ENCODE measurements at regions not wholly inside any gene's neighbourhood (a gene's known extent, or its start where the extent isn't known, plus 50 kb on each side); places are given as distances from the start of the nearest gene placed in this dataset.

DNA sequence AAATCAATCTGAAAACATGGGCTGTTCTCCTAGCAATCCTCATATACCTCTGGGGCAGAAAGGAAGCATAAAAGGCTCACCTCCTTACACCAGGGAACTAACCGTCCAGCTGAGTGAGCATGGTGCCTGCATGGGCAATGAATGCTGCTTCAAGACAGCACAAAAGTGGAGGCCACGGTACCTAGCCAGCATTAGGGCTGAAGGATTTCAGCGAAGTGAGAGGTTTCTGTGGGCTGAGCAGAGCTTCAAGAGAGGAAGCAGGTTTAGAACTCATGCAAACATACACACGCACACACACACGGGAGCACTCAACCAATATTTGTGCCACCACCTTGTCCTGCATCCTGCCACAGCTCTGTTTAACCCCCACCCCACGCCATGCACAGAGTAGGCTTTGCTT lies 838.5 kb upstream of the TMEM132C start:
- no peak for DNase-seq (ENCODE audit: low read depth in 3 of 3, low spot score in 2 of 3)

DNA sequence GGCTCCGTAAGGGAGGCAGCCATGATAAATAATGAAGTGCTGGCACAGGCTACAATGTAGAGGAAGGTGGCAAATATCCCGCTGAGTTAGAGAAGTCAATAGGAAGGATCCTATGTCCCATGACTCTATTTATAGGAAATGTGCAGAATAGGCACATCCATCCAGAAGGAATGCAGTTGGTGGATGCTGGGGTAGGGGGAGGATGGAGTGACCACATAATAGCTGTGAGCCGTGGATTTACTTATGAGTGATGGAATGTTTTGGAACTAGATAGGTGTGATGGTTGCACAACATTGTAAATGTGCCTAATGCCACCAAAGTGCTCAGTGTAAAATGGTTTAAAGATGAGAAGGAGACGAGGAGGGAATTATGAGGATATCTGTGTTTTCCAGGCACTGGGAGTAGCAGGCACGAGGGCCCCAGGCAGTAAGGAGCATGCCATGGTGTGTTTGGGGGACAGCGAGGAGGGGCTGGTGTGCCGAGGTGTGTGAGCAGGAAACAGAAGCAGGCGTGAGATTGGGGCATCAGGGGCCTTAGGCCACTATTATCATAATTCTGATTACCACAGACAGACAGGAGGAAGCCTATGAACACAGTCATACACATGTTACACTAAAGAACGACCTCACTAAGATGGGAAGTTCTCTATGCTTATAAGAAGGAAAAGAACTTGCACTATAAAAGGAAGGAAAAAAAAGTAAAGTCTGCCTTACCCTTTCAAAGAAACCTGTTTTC lies 837.3 kb upstream of the TMEM132C start:
- DNase-seq (ENCODE audit: low read depth in 3 of 3, low spot score in 2 of 3) = no peak

DNA sequence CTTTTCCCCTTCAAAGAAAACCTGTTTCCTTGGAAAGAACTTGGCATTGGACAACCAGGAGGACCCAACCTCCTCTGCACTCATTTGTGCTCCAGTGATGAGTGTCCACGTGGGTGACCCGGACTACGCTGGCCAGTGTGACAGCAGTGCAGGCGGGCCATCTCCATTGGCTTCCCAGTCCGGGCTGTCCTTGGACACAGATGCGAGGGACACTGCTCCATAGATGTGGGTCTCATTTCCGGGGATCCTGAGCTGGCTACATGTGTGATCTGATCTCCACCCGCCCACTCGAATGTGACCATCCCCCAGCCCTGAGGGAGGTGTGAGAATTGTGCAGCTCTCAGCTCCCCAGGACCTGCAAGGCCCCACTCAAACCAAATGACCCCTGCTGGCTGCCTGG lies 836.6 kb upstream of the TMEM132C start:
- DNase-seq (ENCODE audit: low read depth in 3 of 3, low spot score in 2 of 3) = no peak

DNA sequence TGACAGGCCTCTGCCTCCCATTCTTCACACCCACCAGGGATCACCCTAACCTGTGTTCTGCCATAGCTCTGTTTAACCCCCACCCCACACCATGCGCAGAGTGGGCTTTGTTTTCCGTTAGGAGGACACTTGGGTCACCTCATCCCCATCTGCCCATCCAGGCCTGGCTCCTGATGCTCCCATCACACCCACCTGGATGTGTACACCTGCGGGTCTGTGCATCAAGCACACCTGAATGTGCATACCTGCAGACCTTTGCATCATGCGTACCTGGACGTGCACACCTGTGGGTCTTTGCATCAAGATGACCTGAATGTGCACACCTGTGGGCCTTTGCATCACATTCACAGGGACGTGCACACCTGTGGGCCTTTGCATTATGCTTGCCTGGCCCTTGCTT lies 835.8 kb upstream of the TMEM132C start:
- DNase-seq (ENCODE audit: low read depth in 3 of 3, low spot score in 2 of 3) = no peak

DNA sequence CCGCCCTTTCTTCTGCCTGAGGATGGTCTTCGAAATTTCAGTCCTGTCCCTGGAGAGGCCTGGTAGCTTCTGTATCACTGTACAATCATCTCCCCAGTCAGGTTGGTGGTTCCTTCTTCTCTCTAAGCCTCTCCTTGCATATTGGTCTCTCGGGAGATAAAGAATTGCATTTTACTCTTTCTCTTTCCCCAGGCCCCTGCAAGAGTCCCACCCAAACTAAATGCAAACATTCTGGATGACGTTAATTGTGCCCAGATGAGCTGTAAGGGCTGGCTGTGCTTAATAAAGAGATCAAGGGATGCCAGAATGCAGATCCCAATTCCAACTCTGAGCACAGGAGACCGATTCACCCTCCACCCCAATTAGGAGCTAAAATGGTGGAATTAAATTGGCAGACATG lies 835.4 kb upstream of the TMEM132C start:
- no peak for DNase-seq (ENCODE audit: low read depth in 3 of 3, low spot score in 2 of 3)

DNA sequence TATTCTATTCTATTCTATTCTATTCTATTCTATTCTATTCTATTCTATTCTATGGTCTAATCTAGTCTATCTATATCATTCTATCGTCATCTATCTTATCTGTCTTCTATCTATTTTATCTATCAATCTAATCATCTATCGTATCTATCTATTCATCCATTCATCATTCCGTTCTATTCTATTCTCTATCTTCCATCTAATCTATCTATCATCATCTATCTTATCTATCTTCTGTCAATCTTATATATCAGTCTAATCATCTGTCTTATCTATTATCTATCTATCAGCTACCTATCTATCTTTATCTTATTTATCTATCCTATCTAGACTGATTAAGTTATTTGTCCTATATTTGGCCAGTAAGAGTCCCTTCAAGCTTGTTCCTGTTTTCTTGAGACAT lies 831.5 kb upstream of the TMEM132C start:
- no peak for DNase-seq (ENCODE audit: low read depth in 3 of 3, low spot score in 2 of 3)

DNA sequence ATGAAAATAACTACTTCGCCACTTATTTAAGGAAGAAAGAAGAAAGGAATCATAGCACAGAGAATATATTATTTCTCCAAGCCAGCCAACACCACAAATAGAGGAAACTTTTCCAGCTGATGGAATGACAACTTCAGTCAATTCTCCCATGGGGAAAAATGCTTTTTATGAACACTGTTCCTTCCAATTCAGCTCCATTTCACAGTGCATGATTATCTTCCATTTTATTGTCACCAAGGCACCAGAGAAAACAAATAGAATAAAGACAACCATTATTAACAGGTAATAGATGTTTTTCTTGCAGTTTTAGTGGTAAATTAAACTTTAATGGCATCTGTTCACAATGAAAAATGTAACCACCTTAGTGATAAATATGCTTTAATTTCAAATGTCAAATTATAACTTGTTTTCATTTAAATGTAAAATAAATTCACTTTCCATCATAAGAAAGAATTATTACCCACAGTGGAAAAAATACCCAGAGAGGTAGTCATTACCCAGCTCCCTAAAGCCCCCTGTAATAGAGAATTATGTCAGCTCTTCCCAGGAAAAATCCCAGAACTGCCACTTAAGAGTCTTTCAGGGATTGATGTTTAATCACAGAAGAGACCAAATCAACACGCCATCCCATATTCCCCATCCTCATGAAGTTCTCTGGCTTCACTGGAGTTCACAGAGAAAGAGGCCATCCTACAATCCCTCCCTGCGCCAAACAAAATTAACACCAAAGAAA lies 828.3 kb upstream of the TMEM132C start:
- no peak for DNase-seq (ENCODE audit: low read depth in 3 of 3, low spot score in 2 of 3)

DNA sequence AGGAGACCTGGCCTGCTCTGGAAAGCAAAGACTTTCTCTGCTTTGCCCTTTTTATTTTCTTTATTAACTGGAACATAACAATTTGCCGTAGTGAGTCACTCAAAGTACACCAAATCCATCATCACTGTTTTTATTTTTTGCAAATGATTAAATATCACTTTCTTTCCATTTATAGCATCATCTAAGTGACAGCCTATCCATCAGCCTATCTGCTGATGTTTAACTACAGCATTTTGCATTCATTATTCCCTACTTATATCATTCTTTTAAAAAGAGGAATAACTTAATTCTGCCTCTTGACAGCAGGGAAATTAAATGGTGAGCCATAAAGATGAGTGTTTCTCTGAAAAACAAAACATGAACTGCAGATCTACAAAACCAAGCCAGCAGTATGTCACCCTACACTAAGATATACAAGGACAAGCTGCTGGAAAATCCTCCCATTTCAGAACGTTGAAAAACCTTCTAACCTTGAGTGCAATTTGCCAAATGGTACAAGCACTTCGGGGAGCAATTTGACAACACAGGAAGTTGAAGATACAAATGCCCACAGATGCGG lies 821.3 kb upstream of the TMEM132C start:
- DNase-seq (ENCODE audit: low read depth in 3 of 3, low spot score in 2 of 3) = no peak

DNA sequence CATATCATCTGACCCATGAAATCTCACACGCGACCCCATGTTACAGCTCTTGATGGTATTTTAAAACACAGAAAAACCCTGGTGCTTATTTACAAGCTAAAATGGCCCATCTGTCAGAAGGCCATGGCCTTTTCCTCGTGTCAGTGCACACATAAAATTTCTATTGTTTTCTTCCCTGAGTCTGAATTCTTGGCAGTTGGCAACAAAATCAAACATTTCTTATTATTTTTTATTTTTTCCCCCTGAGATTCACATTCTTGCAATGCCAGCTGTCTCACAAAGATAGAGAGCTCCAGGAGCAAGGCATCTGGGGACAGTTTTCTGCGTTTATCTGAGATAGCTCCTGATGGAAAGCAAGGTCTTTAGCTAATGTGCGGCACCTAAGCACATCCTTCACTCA lies 818.1 kb upstream of the TMEM132C start:
- DNase-seq (ENCODE audit: low read depth in 3 of 3, low spot score in 2 of 3) = no peak

DNA sequence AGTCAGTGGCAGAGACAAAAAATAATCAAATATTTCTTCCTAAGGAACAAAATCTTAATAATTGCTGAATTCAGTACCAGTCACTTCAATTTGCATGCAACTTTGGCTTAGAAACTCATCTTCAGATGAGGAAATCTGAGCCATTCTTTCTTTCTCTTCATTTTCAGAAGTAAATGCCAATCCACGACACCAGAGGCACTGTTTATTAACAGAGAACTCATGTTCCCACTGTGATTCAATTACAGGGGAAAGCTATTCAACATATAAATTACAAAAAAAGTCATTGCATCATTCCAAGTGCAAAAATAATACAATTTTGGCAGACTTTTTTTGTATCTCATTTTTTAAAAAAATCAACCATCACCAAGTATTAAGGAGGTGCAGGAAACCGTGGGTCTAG lies 816.1 kb upstream of the TMEM132C start:
- DNase-seq (ENCODE audit: low read depth in 3 of 3, low spot score in 2 of 3) = no peak

DNA sequence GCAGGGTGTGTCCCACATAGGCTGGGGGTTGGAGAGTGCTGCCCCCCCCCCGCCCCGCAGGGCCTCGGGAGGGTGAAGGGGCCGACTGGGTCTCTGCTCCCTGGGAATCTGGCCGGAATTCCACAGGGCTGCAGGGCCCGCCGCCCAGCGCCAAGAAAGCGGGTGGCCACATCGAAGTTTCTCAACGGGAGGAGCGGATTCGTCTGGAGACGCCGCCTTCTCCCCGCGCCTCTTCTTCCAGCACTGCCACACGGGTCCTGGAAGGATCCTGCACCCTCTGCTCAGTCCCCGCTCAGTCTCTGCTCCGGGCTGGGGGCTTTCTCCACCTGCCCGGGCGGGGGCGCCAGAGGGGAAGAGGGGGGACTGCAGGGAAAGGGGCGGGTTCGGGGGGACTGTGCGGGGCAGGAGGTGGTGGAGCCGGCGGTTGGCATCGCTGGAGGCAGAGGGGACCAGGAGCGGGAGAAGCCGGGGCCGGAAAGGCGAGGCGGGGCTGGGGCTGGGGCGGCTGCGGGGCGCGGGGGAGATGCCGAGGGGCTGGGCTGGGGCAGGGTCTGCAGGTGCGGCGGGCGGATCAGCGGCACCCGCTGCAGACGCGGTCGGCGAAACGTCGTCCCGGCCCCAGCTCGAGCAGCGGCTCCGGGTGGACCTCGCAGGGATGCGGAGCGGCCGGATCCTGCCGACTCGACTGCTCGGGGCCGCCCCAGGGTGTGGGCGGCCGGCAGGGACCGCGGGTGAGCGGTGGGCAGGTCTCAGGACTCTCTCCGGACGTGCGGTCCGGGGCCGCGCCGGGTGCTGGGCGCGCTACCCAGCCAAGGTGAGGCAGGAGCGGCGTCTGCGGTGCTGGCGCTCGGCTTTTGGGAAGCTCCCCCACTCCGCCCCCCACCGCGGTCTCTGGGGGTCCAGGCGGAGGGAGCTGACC lies 811.4 kb upstream of the TMEM132C start:
- no peak for DNase-seq (ENCODE audit: low read depth in 3 of 3, low spot score in 2 of 3)

DNA sequence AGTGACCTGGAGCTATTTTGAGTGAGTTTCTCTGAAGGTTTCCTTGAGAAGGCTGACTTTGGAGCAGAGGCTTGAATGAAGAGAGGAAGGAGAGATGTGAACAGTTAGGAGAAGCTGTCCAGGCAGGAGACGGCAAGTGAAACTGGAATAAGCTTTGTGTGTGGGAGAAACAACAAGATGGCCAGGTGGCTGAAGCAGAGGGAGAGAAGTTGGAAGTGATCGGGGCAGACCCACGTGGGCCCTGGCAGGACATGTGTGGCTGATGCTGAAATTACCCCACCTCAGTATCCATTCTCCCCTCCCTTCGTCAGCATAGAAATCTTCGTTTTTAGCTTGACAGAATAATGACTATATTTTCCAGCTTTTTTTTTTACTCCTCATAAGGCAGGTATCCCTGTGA lies 809.2 kb upstream of the TMEM132C start:
- no peak for DNase-seq (ENCODE audit: low read depth in 3 of 3, low spot score in 2 of 3)

DNA sequence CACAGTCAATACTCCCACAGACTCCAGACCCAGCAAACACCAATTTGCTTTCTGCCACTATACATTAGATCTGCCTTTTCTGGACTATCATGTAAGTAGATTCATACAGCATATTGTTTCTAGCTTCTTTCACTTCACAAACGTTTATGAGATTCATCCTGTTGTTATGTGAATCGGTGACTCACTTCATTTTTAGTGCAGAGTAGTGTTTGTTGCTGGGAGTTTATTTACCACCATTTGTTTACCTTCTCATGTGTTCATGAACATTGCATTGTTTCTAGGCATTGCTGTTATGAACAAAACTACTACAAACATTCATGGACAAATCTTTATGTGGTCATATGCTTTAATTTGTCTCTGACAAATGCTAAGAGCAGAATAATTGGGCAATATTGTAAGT lies 807.8 kb upstream of the TMEM132C start:
- no peak for DNase-seq (ENCODE audit: low read depth in 3 of 3, low spot score in 2 of 3)

DNA sequence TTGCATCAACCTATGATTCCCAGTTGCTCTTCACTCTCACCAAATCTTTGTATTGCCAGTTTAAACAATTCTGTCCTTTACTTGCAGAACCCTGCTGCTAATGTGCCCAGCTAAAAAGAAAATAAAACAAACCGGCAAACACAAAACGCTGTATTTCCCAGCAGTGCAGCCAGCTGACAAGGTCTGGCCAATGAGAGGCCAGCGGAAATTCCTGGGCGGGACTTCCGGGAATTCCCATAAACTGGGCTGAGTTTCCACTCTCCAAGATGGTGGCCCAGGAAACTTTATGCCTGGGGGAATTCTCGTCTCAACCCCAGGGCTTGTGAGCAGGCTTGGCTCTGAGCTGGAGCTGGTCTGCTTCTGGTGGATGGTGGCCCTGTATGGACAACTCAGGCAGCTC lies 807.3 kb upstream of the TMEM132C start:
- no peak for DNase-seq (ENCODE audit: low read depth in 3 of 3, low spot score in 2 of 3)

DNA sequence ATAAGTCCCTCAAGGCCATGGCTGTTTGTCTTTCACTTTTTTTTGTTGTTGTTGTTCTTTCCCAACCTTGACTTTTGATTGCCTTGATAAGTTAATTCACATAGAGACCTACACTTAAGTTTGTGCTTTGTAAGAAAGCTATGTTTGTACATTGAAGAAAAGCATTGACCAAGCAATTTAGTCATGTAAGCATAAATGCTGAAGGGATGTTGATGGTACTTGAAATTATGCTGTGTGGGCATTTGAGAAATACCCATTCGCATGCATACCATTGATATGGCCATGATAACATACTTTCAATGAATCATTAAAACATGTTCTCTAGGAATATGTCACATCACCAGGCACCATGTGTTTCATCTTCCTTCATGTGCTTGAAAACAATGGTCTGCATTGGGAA lies 803.7 kb upstream of the TMEM132C start:
- no peak for DNase-seq (ENCODE audit: low read depth in 3 of 3, low spot score in 2 of 3)

DNA sequence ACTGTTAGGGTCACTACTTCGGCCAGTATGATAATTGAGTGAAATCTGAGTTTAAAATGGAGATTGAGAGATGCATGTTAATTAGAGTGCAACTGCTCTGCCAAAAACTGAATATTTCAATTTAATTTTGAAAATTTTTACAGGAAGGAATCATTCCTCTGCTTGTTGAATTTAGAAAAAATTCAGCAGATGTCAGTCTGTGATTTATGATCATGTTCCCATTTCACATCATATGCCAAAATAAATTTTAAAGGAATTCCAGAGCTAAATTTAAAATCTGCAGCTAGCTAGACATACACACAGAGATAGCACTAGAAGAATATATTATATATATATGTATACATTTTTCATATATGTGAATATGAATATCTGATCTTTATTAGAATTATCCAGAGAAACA lies 797.6 kb upstream of the TMEM132C start:
- DNase-seq (ENCODE audit: low read depth in 3 of 3, low spot score in 2 of 3) = no peak

DNA sequence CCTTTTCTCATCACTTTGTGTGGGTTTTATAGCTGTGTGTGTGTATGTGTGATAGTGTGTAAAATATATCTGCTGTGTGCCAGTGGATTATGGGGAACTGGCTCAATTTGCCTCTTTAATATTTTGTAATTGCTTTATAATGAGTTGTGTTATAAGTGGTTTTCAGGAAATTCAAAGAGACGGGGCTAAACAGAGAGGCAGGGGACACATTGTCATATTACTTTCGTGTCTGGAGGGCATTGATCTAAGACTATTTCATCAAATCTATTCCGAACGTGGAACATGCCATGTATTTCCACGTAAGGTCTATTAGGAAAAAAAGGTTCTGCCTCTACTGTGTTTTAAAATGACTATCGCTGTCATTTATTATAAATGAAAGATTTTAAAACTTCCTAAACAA lies 793.2 kb upstream of the TMEM132C start:
- no peak for DNase-seq (ENCODE audit: low read depth in 3 of 3, low spot score in 2 of 3)

DNA sequence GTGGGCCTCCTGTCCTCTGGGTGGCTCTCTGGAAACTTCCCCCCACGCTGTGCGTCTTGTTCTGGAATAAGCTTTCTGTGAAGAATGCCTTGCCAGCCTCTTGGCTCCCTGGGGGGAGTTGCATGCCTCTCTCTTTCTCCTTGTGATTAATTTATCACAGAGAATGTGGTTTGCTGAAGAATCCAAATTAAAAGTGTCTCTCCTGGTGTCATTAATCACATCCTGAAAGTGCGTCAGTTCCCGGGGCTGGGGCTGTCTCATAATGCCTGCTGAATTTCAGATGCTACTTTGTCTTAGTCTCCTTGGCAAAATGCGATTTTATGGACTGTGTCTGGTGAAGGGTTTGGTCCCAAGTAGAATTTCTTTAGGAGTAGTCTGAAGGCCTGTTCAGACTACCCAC lies 787.7 kb upstream of the TMEM132C start:
- DNase-seq (ENCODE audit: low read depth in 3 of 3, low spot score in 2 of 3) = no peak

DNA sequence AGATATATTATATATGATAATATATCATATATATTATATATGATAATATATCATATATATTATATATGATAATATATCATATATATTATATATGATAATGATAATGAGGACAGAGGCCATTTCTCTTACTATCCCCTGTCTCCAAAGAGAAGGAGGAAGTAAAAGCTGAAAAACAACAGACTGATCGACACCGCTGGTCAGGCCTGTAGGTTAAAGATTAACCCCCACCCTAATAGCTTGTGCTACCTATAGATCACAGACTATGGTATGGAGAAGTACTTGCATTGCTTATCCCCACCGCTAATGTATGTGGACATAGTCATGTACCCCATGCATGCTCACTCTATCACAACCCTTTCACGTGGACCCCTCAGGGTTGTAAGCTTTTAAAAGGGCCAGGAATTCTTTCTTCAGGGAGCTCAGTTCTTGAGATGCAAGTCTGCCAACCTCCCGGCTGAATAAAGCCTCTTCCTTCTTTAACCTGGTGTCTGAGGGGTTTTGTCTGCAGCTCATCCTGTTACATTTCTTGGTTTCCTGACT lies 786.1 kb upstream of the TMEM132C start:
- no peak for DNase-seq (ENCODE audit: low read depth in 3 of 3, low spot score in 2 of 3)

DNA sequence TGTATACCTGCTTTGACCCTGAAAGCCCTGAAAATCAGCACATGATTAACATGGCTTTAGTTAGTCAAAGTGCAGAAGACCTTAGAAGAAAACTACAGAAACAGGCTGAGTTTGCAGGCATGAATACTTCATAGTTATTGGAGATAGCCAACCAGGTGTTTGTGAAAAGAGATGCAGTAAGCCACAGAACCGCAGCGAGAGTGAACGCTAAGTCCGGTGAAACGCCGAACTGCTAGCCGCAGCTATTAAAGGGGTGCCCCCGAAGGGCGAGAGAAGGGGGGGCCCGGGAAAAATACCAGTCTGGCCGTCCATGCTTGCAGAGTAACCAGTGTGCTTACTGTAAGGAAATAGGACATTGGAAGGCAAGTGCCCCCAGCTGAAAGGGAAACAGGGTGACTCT lies 784.0 kb upstream of the TMEM132C start:
- DNase-seq (ENCODE audit: low read depth in 3 of 3, low spot score in 2 of 3) = no peak

DNA sequence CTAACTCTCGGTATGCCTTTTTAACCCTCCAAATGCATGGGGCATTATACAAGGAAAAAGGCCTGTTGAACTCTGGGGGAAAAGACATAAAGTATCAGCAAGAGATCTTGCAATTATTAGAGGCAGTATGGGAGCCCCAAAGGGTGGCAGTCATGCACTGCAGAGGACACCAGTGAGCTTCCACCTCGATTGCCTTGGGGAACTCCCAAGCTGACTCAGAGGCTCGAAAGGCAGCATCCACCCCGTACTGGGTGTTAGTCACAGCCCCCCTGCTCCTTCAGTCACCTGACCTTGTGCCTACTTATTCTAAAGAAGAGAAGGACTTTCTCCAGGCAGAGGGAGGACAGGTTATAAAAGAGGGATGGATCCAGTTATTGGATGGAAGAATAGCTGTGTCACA lies 781.4 kb upstream of the TMEM132C start:
- DNase-seq (ENCODE audit: low read depth in 3 of 3, low spot score in 2 of 3) = no peak
